Gastrocnemius medialis (tissue), 4 donors: ENCODE measurements at regions not wholly inside any gene's neighbourhood (a gene's known extent, or its start where the extent isn't known, plus 50 kb on each side); places are given as distances from the start of the nearest gene placed in this dataset.
"Not testable (repeated sequence)": the region's sequence is repeated elsewhere in the genome, so short reads cannot be mapped to it uniquely, and the experiment has no call there.

Experiments used
- POLR2A ChIP-seq, 2 donors: fragments of 450-650 bp; IDR thresholded peaks; one replicate each; pipeline ENCODE4 v1.6.1; 2017; ENCODE audit warnings: antibody characterized with exemption in 2 of 2, mild to moderate bottlenecking in 2 of 2, moderate library complexity in 2 of 2
- TF ChIP-seq, protein P1 (sequence below), 5 experiments: fragments of 450-650 bp in 3 of 5; fragments of 200-600 bp in 2 of 5; sonication (generic) in 2 of 5; IDR thresholded peaks in 4 of 5; conservative IDR thresholded peaks in 1 of 5; 1 replicate in 4 of 5; 2 replicates in 1 of 5; pipeline ENCODE4 v1.5.1; 2016 to 2019; ENCODE audit warnings: antibody characterized with exemption in 5 of 5, mild to moderate bottlenecking in 3 of 5, moderate library complexity in 3 of 5

GRCh38 chr1:814543-814942, 109.2 kb upstream of the SAMD11 start:
- TF ChIP-seq, protein P1, sequence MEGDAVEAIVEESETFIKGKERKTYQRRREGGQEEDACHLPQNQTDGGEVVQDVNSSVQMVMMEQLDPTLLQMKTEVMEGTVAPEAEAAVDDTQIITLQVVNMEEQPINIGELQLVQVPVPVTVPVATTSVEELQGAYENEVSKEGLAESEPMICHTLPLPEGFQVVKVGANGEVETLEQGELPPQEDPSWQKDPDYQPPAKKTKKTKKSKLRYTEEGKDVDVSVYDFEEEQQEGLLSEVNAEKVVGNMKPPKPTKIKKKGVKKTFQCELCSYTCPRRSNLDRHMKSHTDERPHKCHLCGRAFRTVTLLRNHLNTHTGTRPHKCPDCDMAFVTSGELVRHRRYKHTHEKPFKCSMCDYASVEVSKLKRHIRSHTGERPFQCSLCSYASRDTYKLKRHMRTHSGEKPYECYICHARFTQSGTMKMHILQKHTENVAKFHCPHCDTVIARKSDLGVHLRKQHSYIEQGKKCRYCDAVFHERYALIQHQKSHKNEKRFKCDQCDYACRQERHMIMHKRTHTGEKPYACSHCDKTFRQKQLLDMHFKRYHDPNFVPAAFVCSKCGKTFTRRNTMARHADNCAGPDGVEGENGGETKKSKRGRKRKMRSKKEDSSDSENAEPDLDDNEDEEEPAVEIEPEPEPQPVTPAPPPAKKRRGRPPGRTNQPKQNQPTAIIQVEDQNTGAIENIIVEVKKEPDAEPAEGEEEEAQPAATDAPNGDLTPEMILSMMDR (IDR thresholded peaks at IDR 0.05 in 4 of 5, conservative IDR thresholded peaks at IDR 0.05 in 1 of 5), result not testable (repeated sequence)
- not testable (repeated sequence) for TF ChIP-seq POLR2A (IDR thresholded peaks at IDR 0.05)
